HG03139 (cell line): ENCODE measurements at regions not wholly inside any gene's neighbourhood (a gene's known extent, or its start where the extent isn't known, plus 50 kb on each side); places are given as distances from the start of the nearest gene placed in this dataset.
A peak's percentile ranks its signal among the peaks of the same experiment; 100 is the strongest.

Source experiments
- ATAC-seq: cut with Tn5 transposase; IDR thresholded peaks from one replicate; pipeline ENCODE4 v1.9.1; 2021; ENCODE audit not compliant: unreplicated experiment

DNA sequence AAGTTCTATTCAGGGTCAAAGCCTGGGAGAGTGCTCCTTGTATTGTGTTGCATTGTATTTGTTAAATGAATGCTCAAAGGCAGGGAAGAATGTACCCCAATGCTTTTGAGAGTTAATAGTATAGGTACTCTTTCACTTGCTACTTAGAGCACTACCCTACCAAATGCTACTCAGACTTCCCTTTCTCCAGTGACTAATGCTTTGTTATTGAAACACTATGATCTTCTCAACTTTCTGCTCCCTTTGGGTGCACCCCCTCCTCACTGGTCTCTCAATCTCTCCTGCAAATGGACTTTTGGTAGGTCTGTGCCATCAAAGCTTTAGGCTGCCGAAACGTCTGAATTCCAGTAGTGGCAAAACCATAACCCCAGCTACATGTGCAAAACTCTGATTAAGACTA is 177.7 kb upstream of the AHR start:
- no peak for ATAC-seq

DNA sequence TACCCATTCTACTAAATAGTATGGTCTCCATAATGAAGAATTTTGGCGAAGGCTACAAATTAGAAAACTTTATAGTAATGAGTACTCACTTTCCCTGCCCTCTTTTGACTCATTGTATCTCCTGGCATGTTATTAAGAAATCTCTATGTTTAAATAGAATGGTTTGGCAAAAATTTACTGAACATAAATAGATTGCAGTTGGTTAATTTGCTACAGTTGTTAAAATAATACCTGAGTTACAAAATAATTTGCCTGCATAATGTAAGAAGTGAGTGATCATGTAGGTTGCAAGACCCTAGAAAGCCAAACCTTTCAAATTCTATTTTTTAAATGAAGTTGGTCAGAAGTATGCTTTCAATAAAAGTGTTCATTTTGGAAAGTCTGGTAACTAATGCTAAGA is 176.8 kb upstream of the AHR start:
- no peak for ATAC-seq

GRCh38 chr7:17123020-17123419 is 175.4 kb upstream of the AHR start:
- no peak for ATAC-seq

DNA sequence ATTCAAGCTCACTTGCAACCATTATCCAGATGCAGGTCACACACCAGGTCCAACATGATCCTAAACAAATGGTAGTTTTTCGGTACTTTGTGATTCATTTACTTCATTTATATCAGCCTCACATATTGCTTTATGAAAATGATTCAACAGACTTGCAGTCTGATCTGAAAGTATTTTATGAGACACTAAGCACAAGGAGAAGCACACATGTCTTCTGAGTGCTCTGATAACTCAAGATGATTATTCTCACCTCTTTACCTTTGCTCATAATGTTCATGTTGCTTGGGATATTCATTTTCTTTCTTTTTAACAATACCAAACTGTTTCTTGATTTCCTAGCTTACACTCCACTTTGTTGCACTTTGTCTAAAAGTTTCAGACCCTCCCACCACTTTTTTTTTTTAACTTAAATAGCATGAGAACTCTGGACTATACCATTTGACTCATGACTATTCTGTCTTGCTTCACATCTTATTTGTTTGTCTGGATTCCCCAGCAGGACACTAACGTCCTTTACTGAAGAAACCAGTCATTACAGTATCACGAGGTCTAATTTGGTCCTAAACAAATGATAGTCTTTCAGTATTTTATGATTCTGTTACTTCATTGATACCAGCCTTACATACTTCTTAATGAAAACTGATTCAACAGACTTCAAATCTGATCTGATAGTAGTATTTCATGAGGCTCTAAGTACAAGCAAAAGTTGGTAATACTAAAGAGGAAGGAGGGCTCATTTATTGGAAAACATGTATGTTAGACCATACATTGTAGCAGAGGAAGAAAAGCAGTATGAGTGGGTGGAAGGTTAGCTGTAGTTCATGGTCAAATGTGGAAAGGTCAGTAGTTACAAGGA is 171.8 kb upstream of the AHR start:
- ATAC-seq, result peak; percentile 43

DNA sequence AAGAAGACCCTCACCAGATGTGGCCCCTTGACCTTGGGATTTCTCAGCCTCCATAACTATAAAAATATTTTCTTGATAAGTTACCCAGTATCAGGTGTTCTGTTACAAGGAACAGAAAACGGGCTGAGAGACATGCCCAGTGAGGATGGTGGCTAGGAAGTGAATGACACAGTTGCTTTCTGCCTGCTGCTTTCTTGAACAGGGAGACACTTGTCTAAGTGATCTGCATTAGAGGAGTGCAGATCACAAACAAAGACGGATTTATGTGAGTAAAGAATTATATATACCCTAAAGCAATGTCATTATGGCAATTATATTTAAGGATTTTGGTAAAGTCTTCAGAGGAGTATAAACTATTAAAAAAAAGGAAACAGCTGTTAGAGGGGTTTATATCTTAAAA is 169.2 kb upstream of the AHR start:
- ATAC-seq, result no peak

- no peak for ATAC-seq
Observed at GRCh38 chr7:17130281-17131059, 168.0 kb upstream of the AHR start.

- ATAC-seq, result no peak
Observed at GRCh38 chr7:17131060-17131345, 167.4 kb upstream of the AHR start.

DNA sequence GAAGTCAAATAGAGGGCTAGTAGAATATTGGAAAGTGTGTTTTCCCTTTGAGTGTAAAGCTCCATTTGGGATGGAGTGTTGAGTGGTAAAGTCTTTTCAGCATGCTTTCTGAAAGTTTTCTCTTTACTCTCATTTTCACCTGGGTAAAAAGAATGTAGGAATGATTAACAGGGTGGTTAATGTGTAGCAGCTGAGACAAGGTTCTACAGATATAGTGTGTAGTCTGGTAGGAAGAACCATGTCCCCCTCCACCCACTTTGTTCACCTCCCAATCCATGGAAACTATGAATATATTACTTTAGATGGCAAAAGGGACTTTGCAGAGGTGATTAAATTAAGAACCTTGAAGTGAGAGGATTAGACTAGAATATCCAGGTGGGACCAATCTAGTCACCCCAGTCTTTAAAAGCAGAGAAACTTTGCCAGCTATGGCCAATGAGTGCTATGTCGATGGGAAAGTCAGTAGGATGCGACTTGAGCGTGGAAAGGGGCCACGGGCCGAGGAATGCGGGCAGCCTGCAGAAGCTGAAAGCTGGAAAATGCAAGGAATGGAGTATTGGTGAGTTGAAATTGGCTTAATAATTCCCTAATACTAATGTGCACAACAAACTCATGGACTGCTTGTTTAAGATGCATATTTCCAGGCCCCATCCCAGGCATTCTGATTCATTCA is 166.3 kb upstream of the AHR start:
- ATAC-seq, result peak; percentile 44

- no peak for ATAC-seq
Observed at GRCh38 chr7:17132726-17133125, 165.7 kb upstream of the AHR start.

- ATAC-seq, result no peak
Observed at GRCh38 chr7:17133977-17134376, 164.5 kb upstream of the AHR start.

- peak; percentile 78 for ATAC-seq
Observed at GRCh38 chr7:17134786-17135185, 163.7 kb upstream of the AHR start.

DNA sequence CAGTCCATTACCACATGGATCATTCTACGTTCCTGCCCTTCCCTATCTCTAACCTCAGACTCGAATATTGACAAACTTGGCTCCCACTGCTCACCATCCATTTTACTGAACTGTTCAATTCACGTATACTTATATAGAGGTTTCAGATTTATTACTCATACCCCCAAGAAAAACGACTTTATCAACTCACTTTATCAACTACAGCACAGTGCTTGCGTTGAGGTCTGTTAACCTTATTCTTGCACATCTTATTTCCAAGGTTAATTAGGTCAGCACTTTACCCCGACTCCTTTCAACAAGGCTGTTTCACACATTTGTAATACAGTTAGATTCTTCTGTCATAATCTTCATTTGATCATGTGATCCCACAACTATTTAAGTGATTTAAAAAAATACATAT is 162.3 kb upstream of the AHR start:
- no peak for ATAC-seq

DNA sequence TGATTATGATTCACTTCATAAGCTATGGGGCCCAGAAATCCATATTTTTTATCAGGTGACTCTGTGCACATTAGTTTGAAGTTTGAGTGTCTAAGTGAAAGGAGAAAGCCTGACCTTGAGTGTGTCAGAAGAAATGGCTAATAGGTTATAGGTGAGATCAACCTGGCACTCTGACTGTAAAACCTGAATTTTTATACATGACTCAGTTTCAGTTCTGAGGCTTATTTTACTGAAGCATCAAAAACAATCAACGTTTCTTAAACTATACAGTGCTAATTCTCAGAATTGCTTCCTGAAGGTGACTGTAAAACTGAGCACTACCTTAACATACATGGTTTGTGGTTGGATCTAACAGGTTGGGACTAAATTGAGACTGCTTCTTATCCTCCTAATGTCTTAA is 159.4 kb upstream of the AHR start:
- ATAC-seq, result no peak

DNA sequence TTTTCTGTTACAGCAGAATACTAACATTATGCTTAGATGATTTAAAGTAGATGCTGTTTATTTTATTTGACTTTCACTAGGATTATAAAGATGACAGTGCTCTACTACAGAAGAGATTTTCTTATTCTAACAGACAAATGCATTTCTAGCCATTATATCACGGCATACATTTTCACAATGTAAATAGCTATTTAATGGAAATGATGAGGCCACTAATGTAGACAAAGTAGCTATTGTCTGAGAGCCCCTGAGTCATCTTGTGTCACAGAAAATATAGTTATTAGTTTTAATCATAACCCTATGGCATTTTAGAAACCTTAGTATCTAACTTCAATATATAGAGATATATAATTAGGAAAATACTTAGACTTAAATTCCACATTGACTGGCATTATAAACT is 158.0 kb upstream of the AHR start:
- ATAC-seq, result no peak

- ATAC-seq, result no peak
Observed at GRCh38 chr7:17142831-17143541, 155.5 kb upstream of the AHR start.

DNA sequence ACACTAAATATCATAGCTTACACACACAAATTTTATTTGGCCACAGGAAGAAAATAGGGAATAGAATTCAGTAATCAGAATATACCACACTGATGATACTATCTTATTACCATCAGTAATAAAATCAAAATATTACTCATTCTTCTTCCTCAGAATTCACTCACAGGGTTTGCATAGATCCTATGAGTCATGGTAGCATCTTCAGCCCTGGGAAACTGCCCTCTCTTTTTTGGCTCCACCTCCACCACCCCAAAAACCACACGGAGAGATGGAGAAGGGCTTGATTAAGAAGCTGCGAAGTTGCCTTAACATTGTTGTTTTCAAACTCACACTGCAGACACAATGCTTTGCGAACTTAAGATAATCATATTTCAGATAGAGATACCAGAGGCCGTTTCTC is 154.1 kb upstream of the AHR start:
- ATAC-seq, result no peak

DNA sequence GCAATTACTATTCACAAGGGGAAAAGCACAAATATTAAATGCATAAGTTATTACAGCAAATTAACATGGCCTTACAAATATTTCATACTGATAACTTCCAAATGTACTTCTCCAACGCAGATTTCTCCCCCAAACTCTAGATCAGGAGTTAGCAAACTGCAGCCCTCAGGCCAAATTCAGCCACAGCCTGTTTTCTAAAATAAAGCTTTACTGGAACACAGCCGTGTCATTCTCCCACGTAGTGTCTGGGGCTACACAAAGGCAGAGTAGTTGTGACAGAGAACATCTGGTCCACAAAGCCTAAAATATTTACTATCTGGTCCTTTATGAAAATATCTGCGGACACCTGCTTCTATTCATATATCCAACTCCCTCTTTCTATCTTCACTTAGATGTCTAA is 151.8 kb upstream of the AHR start:
- ATAC-seq, result no peak

DNA sequence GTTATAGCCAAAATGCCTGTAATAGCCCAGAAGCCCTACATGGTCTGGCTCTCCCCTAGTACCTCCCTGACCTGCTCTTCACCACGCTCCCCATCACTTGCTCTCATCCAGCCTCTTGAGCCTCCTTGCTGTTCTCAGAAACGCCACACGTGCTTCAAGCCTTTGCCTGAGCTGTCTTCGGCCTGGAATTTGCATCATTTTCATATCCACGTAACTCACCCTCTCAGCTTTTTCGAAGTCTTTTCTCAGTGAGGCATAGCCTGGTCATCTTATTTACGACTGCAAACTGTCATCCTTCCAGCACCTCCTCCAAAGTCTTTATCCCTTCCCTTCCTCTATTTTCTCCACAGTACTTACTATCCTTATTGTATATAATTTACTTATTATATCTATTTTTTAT is 151.0 kb upstream of the AHR start:
- no peak for ATAC-seq

GRCh38 chr7:17150018-17150417 is 148.4 kb upstream of the AHR start:
- ATAC-seq, result peak; percentile 58

- ATAC-seq, result peak; percentile 49
Observed at GRCh38 chr7:17152721-17153120, 145.7 kb upstream of the AHR start.

DNA sequence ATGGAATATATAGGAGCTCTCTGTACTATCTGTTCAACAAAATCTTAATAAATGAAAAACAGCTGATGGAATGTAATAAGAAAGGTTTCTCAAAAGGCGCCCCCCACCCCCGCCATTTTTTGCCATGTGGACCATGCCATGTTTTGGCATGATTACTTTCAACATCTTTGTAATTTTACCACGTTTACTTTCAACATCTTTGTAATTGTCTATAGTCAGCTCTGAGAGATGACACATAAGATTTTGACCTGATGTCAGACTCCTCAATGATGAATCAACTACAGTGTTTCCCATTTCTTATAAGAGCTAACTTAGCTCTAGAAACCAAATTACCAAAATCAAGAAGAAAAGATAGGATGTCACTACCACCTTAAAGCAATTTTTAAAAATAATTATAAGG is 144.9 kb upstream of the AHR start:
- ATAC-seq, result no peak
